ENCODE measurements at regions not wholly inside any gene's neighbourhood (a gene's known extent, or its start where the extent isn't known, plus 50 kb on each side); places are given as distances from the start of the nearest gene placed in this dataset.

DNA sequence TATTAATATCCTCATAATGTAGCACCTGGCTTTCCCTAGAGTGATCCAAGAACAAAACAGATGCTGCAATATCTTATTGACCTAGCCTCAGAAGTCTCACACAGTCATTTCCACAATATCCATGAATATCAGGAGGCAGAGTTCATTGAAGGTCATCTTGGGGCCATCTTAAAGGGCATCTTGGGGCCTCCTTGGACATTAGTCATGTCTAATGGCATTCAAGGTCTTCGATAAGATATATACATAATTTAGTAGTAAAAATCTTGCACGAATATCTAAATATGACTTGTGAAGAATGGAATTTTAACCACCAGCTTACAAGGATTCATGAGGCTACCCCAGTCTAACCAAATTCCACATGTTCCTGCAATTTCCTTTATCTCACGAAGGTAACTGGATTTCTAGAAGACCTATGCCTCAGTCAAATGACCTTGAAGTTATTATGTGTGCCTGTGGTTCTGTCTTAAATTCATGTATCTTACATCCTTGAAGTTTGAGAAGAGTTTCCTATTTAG lies 163.6 kb upstream of the SPEF2 start:
- Histone ChIP-seq H3K36me3 (no peaks in the 10 kb centered on the region), H3K9me3 (peaks cover 0 to 17% of the 10 kb centered on the region in 2 donors), H3K4me3 (no peak overlapping the region), H3K27me3 (no peaks in the 10 kb centered on the region), H3K4me1 (no peaks in the 10 kb centered on the region), H3K27ac (no peak overlapping the region)
- TF ChIP-seq POLR2AphosphoS5 (IDR thresholded peaks at IDR 0.05), result no peak
- no peak for TF ChIP-seq POLR2A (IDR thresholded peaks at IDR 0.05)
- TF ChIP-seq, protein P1, sequence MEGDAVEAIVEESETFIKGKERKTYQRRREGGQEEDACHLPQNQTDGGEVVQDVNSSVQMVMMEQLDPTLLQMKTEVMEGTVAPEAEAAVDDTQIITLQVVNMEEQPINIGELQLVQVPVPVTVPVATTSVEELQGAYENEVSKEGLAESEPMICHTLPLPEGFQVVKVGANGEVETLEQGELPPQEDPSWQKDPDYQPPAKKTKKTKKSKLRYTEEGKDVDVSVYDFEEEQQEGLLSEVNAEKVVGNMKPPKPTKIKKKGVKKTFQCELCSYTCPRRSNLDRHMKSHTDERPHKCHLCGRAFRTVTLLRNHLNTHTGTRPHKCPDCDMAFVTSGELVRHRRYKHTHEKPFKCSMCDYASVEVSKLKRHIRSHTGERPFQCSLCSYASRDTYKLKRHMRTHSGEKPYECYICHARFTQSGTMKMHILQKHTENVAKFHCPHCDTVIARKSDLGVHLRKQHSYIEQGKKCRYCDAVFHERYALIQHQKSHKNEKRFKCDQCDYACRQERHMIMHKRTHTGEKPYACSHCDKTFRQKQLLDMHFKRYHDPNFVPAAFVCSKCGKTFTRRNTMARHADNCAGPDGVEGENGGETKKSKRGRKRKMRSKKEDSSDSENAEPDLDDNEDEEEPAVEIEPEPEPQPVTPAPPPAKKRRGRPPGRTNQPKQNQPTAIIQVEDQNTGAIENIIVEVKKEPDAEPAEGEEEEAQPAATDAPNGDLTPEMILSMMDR (IDR thresholded peaks at IDR 0.05), result no peak
- no peak for DNase-seq (ENCODE audit: low spot score in 2 of 2)
- intact Hi-C loops (cut with DNase I; ENCODE audit: low total_unique reads), result no loop called here

- intact Hi-C loops (cut with DNase I; ENCODE audit: low total_unique reads), result no loop called here
- no peak overlapping the region for H3K4me3 ChIP-seq
- TF ChIP-seq POLR2A (IDR thresholded peaks at IDR 0.05), result no peak
- TF ChIP-seq, protein P1 (IDR thresholded peaks at IDR 0.05), result no peak
- no peak for TF ChIP-seq POLR2AphosphoS5 (IDR thresholded peaks at IDR 0.05)
- no peak overlapping the region for H3K27ac ChIP-seq
- no peaks in the 10 kb centered on the region for H3K36me3 ChIP-seq
- no peaks in the 10 kb centered on the region for H3K27me3 ChIP-seq
- peaks cover 0 to 11% of the 10 kb centered on the region in 2 donors for H3K9me3 ChIP-seq
- no peaks in the 10 kb centered on the region for H3K4me1 ChIP-seq
- no peak for DNase-seq (ENCODE audit: low spot score in 2 of 2)
These were observed 173.7 kb upstream of the SPEF2 start for GRCh38 chr5:35443803-35444595.

GRCh38 chr5:35442885-35443639 lies 174.6 kb upstream of the SPEF2 start:
- Histone ChIP-seq H3K4me3 (no peak overlapping the region), H3K27me3 (no peaks in the 10 kb centered on the region), H3K9me3 (peaks cover 0 to 11% of the 10 kb centered on the region in 2 donors), H3K27ac (no peak overlapping the region), H3K4me1 (no peaks in the 10 kb centered on the region), H3K36me3 (no peaks in the 10 kb centered on the region)
- TF ChIP-seq POLR2A (IDR thresholded peaks at IDR 0.05), result no peak
- no peak for DNase-seq (ENCODE audit: low spot score in 2 of 2)
- intact Hi-C loops (cut with DNase I; ENCODE audit: low total_unique reads), result no loop called here

GRCh38 chr5:35440409-35440808 lies 177.3 kb upstream of the SPEF2 start:
- no peak for DNase-seq (ENCODE audit: low spot score in 2 of 2)
- H3K36me3 ChIP-seq, result no peaks in the 10 kb centered on the region
- no peaks in the 10 kb centered on the region for H3K4me1 ChIP-seq
- intact Hi-C loops (cut with DNase I; ENCODE audit: low total_unique reads), result no loop called here
- H3K9me3 ChIP-seq, result peaks cover 0 to 6% of the 10 kb centered on the region in 2 donors
- H3K27me3 ChIP-seq, result no peaks in the 10 kb centered on the region
- H3K4me3 ChIP-seq, result no peak overlapping the region
- H3K27ac ChIP-seq, result no peak overlapping the region
- TF ChIP-seq, protein P1 (IDR thresholded peaks at IDR 0.05), result no peak
- TF ChIP-seq POLR2A (IDR thresholded peaks at IDR 0.05) (no peak), POLR2AphosphoS5 (IDR thresholded peaks at IDR 0.05) (no peak)

GRCh38 chr5:35438786-35439185 lies 178.9 kb upstream of the SPEF2 start:
- DNase-seq (ENCODE audit: low spot score in 2 of 2), result no peak
- Histone ChIP-seq H3K9me3 (no peaks in the 10 kb centered on the region), H3K36me3 (no peaks in the 10 kb centered on the region), H3K27me3 (no peaks in the 10 kb centered on the region), H3K4me1 (no peaks in the 10 kb centered on the region), H3K4me3 (no peak overlapping the region), H3K27ac (no peak overlapping the region)
- TF ChIP-seq POLR2A (IDR thresholded peaks at IDR 0.05), result no peak
- TF ChIP-seq, protein P1 (IDR thresholded peaks at IDR 0.05), result no peak
- intact Hi-C loops (cut with DNase I; ENCODE audit: low total_unique reads), result no loop called here

Data from breast epithelium (tissue), 4 donors.